Loucy (cell line): ENCODE measurements at regions not wholly inside any gene's neighbourhood (a gene's known extent, or its start where the extent isn't known, plus 50 kb on each side); places are given as distances from the start of the nearest gene placed in this dataset.

ENCODE experiments used
- CTCF ChIP-seq: fragments of 200-600 bp; sonication (generic); conservative IDR thresholded peaks from 2 replicates; pipeline ENCODE4 v1.5.1; 2014; ENCODE audit warnings: mild to moderate bottlenecking, antibody characterized with exemption, low read length
- EZH2phosphoT487 ChIP-seq: fragments of 200-600 bp; IDR thresholded peaks from 2 replicates; pipeline ENCODE4 v1.6.1; 2018; ENCODE audit warnings: antibody characterized with exemption, mild to moderate bottlenecking, moderate library complexity, borderline replicate concordance

GRCh38 chrX:46165866-46166265 is 379.4 kb downstream of the ZNF674 start:
- TF ChIP-seq CTCF (no peak), EZH2phosphoT487 (no peak)
